IMR-90 (cell line): ENCODE measurements at regions not wholly inside any gene's neighbourhood (a gene's known extent, or its start where the extent isn't known, plus 50 kb on each side); places are given as distances from the start of the nearest gene placed in this dataset.

Source experiments
- ATAC-seq: fragments of 200-7000 bp; cut with Tn5 transposase; 2 replicates; pipeline ENCODE4 v1.9.1; 2020; ENCODE audit warnings: low read depth, mild to moderate bottlenecking, moderate library complexity
- BruUV-seq: library from RNA; stranded (reverse); fragments of 400-500 nt; replicated peaks from 2 replicates; lab custom pipeline; 2021; lab: Mats Ljungman, UMichigan
- CTCF ChIA-PET: fragments of 300-600 bp; formaldehyde crosslinking; extraction: SDS; loops from one replicate; lab custom pipeline; 2021; ENCODE audit warnings: antibody characterized with exemption; lab: Yijun Ruan, JAX
- POLR2A ChIA-PET: fragments of 300-600 bp; sonication (Branson Sonifier 250); formaldehyde crosslinking; loops from one replicate; lab custom pipeline; 2022; ENCODE audit warnings: antibody characterized with exemption; ENCODE audit not compliant: unreplicated experiment; lab: Charles Lee
- DNase-seq: peaks from one replicate; pipeline ENCODE4 v3.0.0; 2013
- H2AFZ ChIP-seq: replicated peaks from 2 replicates; pipeline ENCODE3; 2013; ENCODE audit warnings: low read length, mild to moderate bottlenecking; ENCODE audit not compliant: poor library complexity
- H2AK5ac ChIP-seq: 2 replicates; pipeline ENCODE4 v1.6.1; 2013; ENCODE audit warnings: low read depth, low read length, inconsistent platforms
- H2AK9ac ChIP-seq: replicated peaks from 2 replicates; pipeline ENCODE3; 2013; ENCODE audit warnings: mild to moderate bottlenecking, low read depth, low read length, moderate library complexity; ENCODE audit not compliant: poor library complexity
- H2BK120ac ChIP-seq: 2 replicates; pipeline ENCODE4 v1.6.1; 2013; ENCODE audit warnings: low read depth, low read length, inconsistent platforms
- H2BK15ac ChIP-seq: 3 replicates; pipeline ENCODE4 v1.6.1; 2013; ENCODE audit warnings: low read depth, low read length, inconsistent platforms
- H2BK20ac ChIP-seq: 2 replicates; pipeline ENCODE4 v1.6.1; 2013; ENCODE audit warnings: low read depth, mild to moderate bottlenecking, inconsistent platforms, low read length, moderate library complexity
- H2BK5ac ChIP-seq: 2 replicates; pipeline ENCODE4 v1.6.1; 2013; ENCODE audit warnings: mild to moderate bottlenecking, low read depth, low read length, inconsistent platforms; ENCODE audit not compliant: poor library complexity, severe bottlenecking
- H3K14ac ChIP-seq: replicated peaks from 2 replicates; pipeline ENCODE4 v1.6.1; 2013; ENCODE audit warnings: low read depth, low read length, inconsistent platforms
- H3K18ac ChIP-seq: 2 replicates; pipeline ENCODE4 v1.6.1; 2013; ENCODE audit warnings: low read depth, low read length, control low read depth
- H3K23ac ChIP-seq: 2 replicates; pipeline ENCODE4 v1.6.1; 2013; ENCODE audit warnings: low read depth, low read length, inconsistent platforms
- H3K27ac ChIP-seq: 2 replicates; pipeline ENCODE4 v1.5.1; 2013; ENCODE audit warnings: mild to moderate bottlenecking, control low read depth, low read length; ENCODE audit not compliant: insufficient read depth
- H3K27me3 ChIP-seq: 2 replicates; pipeline ENCODE4 v1.6.1; 2013; ENCODE audit warnings: low read length; ENCODE audit not compliant: control insufficient read depth, insufficient read depth
- H3K36me3 ChIP-seq: 2 replicates; pipeline ENCODE4 v1.6.1; 2013; ENCODE audit warnings: low read length, mixed read lengths; ENCODE audit not compliant: control insufficient read depth, insufficient read depth
- H3K4ac ChIP-seq: 2 replicates; pipeline ENCODE4 v1.6.1; 2013; ENCODE audit warnings: low read depth, low read length, inconsistent platforms
- H3K4me1 ChIP-seq: 2 replicates; pipeline ENCODE4 v1.6.1; 2013; ENCODE audit warnings: low read length, mixed read lengths; ENCODE audit not compliant: control insufficient read depth, insufficient read depth
- H3K4me2 ChIP-seq: 2 replicates; pipeline ENCODE4 v1.6.1; 2013; ENCODE audit warnings: low read depth, mild to moderate bottlenecking, control low read depth, low read length, moderate library complexity
- H3K4me3 ChIP-seq: 2 replicates; pipeline ENCODE4 v1.5.1; 2013; ENCODE audit warnings: low read depth, mild to moderate bottlenecking, control low read depth, low read length, moderate library complexity; ENCODE audit not compliant: insufficient read depth
- H3K56ac ChIP-seq: 2 replicates; pipeline ENCODE4 v1.6.1; 2013; ENCODE audit warnings: low read length, inconsistent platforms; ENCODE audit not compliant: insufficient read depth; ENCODE audit errors: extremely low read depth
- H3K79me1 ChIP-seq, 2 experiments: 2 replicates each; pipeline ENCODE4 v1.6.1; 2013; ENCODE audit warnings: low read length in 2 of 2, inconsistent platforms in 1 of 2, low read depth in 1 of 2
- H3K9ac ChIP-seq: 2 replicates; pipeline ENCODE4 v1.6.1; 2013; ENCODE audit warnings: low read depth, low read length, control low read depth
- H3K9me1 ChIP-seq: 2 replicates; pipeline ENCODE4 v1.6.1; 2013; ENCODE audit warnings: low read length, inconsistent platforms; ENCODE audit not compliant: insufficient read depth
- H3K9me3 ChIP-seq: 2 replicates; pipeline ENCODE4 v1.6.1; 2013; ENCODE audit warnings: low read length; ENCODE audit not compliant: control insufficient read depth, insufficient read depth
- H4K20me1 ChIP-seq: 2 replicates; pipeline ENCODE4 v1.6.1; 2013; ENCODE audit warnings: low read length, inconsistent platforms; ENCODE audit not compliant: insufficient read depth
- H4K5ac ChIP-seq: 2 replicates; pipeline ENCODE4 v1.6.1; 2013; ENCODE audit warnings: mild to moderate bottlenecking, low read depth, low read length, control low read depth
- H4K8ac ChIP-seq, 2 experiments: 2 replicates each; pipeline ENCODE4 v1.6.1; 2013; ENCODE audit warnings: low read depth in 2 of 2, low read length in 2 of 2, control low read depth in 1 of 2, inconsistent platforms in 1 of 2
- H4K91ac ChIP-seq: 2 replicates; pipeline ENCODE4 v1.6.1; 2013; ENCODE audit warnings: low read depth, low read length, inconsistent platforms; ENCODE audit not compliant: insufficient read depth
- CHD1 ChIP-seq: IDR thresholded peaks from 2 replicates; pipeline ENCODE4 v1.6.1; 2012; ENCODE audit warnings: low read depth, low read length, improper control_type of control experiment
- WGBS, 2 experiments: methylation state at CpG; one replicate each; pipeline versions ENCODE4 v1.1.5 to v1.1.7; 2013; ENCODE audit warnings: missing lambda C conversion rate in 2 of 2; ENCODE audit not compliant: insufficient read length in 1 of 2; ENCODE audit errors: extremely low coverage in 2 of 2; 5-methylcytosine and 5-hydroxymethylcytosine counted together
- dilution Hi-C: fragments of 300-500 bp; cut with HindIII; formaldehyde crosslinking; loops from one replicate; pipeline ENCODE4 v1.14.3; 2018; ENCODE audit warnings: low sequenced_read_pairs; ENCODE audit not compliant: unreplicated experiment
- in situ Hi-C: fragments of 300-500 bp; cut with MboI; formaldehyde crosslinking; loops from 3 replicates; pipeline ENCODE4 v1.14.3; 2019; ENCODE audit warnings: low sequenced_read_pairs, inconsistent platforms, mixed read lengths
- intact Hi-C: fragments of 100-400 bp; cut with micrococcal nuclease; formaldehyde crosslinking; loops from 2 replicates; pipeline ENCODE4 v1.10.0; 2022

- no peak overlapping the region for H3K14ac ChIP-seq
- H3K18ac ChIP-seq, result no peak overlapping the region
- H3K9me3 ChIP-seq, result no peaks in the 10 kb centered on the region
- dilution Hi-C loops, result no loop called here
- H3K23ac ChIP-seq, result no peak overlapping the region
- no peak overlapping the region for H4K91ac ChIP-seq
- 50% methylated on average over 2 of the region's 19 CpGs; no CpG with 5 or more reads in 1 of the 2 experiments for WGBS, 2 experiments
- no peak for TF ChIP-seq CHD1
- no peak overlapping the region for H2AFZ ChIP-seq
- no peak overlapping the region for H3K56ac ChIP-seq
- H3K4me2 ChIP-seq, result no peak overlapping the region
- in situ Hi-C loops, result no loop called here
- no peak overlapping the region for H4K5ac ChIP-seq
- no peak overlapping the region for H2BK20ac ChIP-seq
- no peak overlapping the region for H3K9ac ChIP-seq
- H2BK5ac ChIP-seq, result no peak overlapping the region
- H3K9me1 ChIP-seq, result no peaks in the 10 kb centered on the region
- DNase-seq, result no peak
- H3K27me3 ChIP-seq, result peaks cover 29% of the 10 kb centered on the region
- H2AK5ac ChIP-seq, result no peak overlapping the region
- H3K36me3 ChIP-seq, result no peaks in the 10 kb centered on the region
- no peak overlapping the region for H2AK9ac ChIP-seq
- no peaks in the 10 kb centered on the region for H3K79me1 ChIP-seq
- no peak overlapping the region for H3K4me3 ChIP-seq
- ATAC-seq, result no peak
- no peak overlapping the region for H3K4ac ChIP-seq
- no peaks in the 10 kb centered on the region for H4K20me1 ChIP-seq
- H2BK15ac ChIP-seq, result no peak overlapping the region
- H4K8ac ChIP-seq, result no peak overlapping the region
- ChIA-PET CTCF (no interaction called here), POLR2A (no interaction called here)
- no peaks in the 10 kb centered on the region for H3K4me1 ChIP-seq
- H2BK120ac ChIP-seq, result no peak overlapping the region
- no TSS peak for BruUV-seq
- intact Hi-C loops, result no loop called here
- no peak overlapping the region for H3K27ac ChIP-seq
Observed at GRCh38 chr1:11345971-11346715, 73.1 kb downstream of the UBIAD1 start.
